HEK293 (cell line): ENCODE measurements at regions not wholly inside any gene's neighbourhood (a gene's known extent, or its start where the extent isn't known, plus 50 kb on each side); places are given as distances from the start of the nearest gene placed in this dataset.

Source experiments
- ATF2 ChIP-seq: fragments of 450-650 bp; formaldehyde crosslinking; IDR thresholded peaks from 2 replicates; pipeline ENCODE4 v1.5.1; 2016; ENCODE audit warnings: missing biosample characterization, missing genetic modification characterization, low read depth
- KLF1 ChIP-seq: fragments of 450-650 bp; formaldehyde crosslinking; IDR thresholded peaks from 2 replicates; pipeline ENCODE4 v1.5.1; 2016; ENCODE audit warnings: missing biosample characterization, missing genetic modification characterization
- PRDM1 ChIP-seq: fragments of 450-650 bp; formaldehyde crosslinking; IDR thresholded peaks from 2 replicates; pipeline ENCODE4; 2016; ENCODE audit warnings: missing biosample characterization, missing genetic modification characterization
- ZNF24 ChIP-seq: fragments of 450-650 bp; formaldehyde crosslinking; IDR thresholded peaks from 2 replicates; pipeline ENCODE4 v1.5.1; 2016; ENCODE audit warnings: missing biosample characterization, missing genetic modification characterization
- ZSCAN18 ChIP-seq: fragments of 450-650 bp; formaldehyde crosslinking; IDR thresholded peaks from 2 replicates; pipeline ENCODE4 v1.5.1; 2016; ENCODE audit warnings: missing biosample characterization, missing genetic modification characterization

GRCh38 chr1:55333461-55333860, 118.3 kb upstream of the USP24 start:
- TF ChIP-seq KLF1 (no peak), ZSCAN18 (tag by site-specific recombination) (no peak), ZNF24 (no peak), ATF2 (tag by site-specific recombination) (no peak), PRDM1 (tag by site-specific recombination) (no peak)
